Lung (tissue), 11 donors: ENCODE measurements at regions not wholly inside any gene's neighbourhood (a gene's known extent, or its start where the extent isn't known, plus 50 kb on each side); places are given as distances from the start of the nearest gene placed in this dataset.

Source experiments
- ATAC-seq: fragments of 200-7000 bp; cut with Tn5 transposase; one replicate; pipeline ENCODE4 v1.9.1; 2020; ENCODE audit warnings: moderate number of reproducible peaks; ENCODE audit not compliant: insufficient read depth, low FRiP score
- DNase-seq, 3 donors: peaks; one replicate each; pipeline ENCODE4 v3.0.0-alpha.2; 2013 to 2017
- H3K27ac ChIP-seq, 2 donors: one replicate each; pipeline ENCODE4 v1.5.1; 2013; ENCODE audit warnings: mild to moderate bottlenecking in 2 of 2, moderate library complexity in 2 of 2, control low read depth in 1 of 2, inconsistent platforms in 1 of 2, low read depth in 1 of 2, low read length in 1 of 2
- H3K27me3 ChIP-seq, 3 donors: one replicate each; pipeline ENCODE4 v1.5.1; 2013; ENCODE audit warnings: low read length in 2 of 3; ENCODE audit not compliant: control insufficient read depth in 3 of 3, insufficient read depth in 3 of 3
- H3K36me3 ChIP-seq, 4 donors: one replicate each; pipeline ENCODE4 v1.5.1; 2013; ENCODE audit warnings: low read length in 4 of 4, mild to moderate bottlenecking in 1 of 4, moderate library complexity in 1 of 4; ENCODE audit not compliant: control insufficient read depth in 4 of 4, insufficient read depth in 4 of 4
- H3K4me1 ChIP-seq, 5 donors: one replicate each; pipeline ENCODE4 v1.5.1; 2013; ENCODE audit warnings: low read length in 5 of 5, mild to moderate bottlenecking in 2 of 5, moderate library complexity in 1 of 5; ENCODE audit not compliant: control insufficient read depth in 5 of 5, insufficient read depth in 5 of 5
- H3K4me3 ChIP-seq: one replicate; pipeline ENCODE4 v1.5.1; 2013; ENCODE audit warnings: mild to moderate bottlenecking, control low read depth, moderate library complexity
- H3K9ac ChIP-seq, 2 donors: one replicate each; pipeline ENCODE4 v1.5.1; 2013; ENCODE audit warnings: low read length in 2 of 2, control low read depth in 1 of 2; ENCODE audit not compliant: insufficient read depth in 1 of 2
- H3K9me3 ChIP-seq, 4 donors: one replicate each; pipeline ENCODE4 v1.5.1; 2013; ENCODE audit warnings: low read length in 3 of 4, mild to moderate bottlenecking in 1 of 4, moderate library complexity in 1 of 4; ENCODE audit not compliant: control insufficient read depth in 4 of 4, insufficient read depth in 3 of 4
- CTCF ChIP-seq: IDR thresholded peaks from 2 replicates; pipeline ENCODE4 v1.5.1; 2012; ENCODE audit warnings: mild to moderate bottlenecking; ENCODE audit errors: control extremely low read depth, extremely low read depth
- WGBS, 2 donors: extraction: QIAGEN DNeasy Blood & Tissue Kit; methylation state at CpG; one replicate each; pipeline ENCODE4 v1.1.7; 2013; 5-methylcytosine and 5-hydroxymethylcytosine counted together
- donor health status: control.
- donor health status: control.
- donor health status: Bipolar disorder and iron deficiency.
- donor health status: healthy.
- donor health status: DM: yes; HTN: yes; CAD: no.

DNA sequence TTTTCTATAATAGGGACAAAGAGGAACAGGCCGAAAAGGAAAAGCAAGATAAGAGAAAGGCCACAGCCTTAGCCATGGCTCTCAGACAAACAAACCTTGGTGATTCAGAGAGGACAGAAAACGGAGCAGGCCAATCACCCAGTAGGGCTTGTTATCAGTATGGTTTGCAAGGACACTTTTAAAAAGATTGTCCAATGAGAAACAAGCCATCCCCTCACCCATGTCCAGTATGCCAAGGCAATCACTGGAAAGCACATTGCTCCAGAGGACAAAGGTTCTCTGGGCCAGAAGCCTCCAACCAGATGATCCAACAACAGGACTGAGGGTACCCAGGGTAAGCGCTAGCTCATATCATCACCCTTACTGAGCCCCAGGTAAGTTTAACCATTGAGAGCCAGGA lies 243.8 kb upstream of the BTG1 start:
- no peaks in the 10 kb centered on the region for H3K36me3 ChIP-seq
- ATAC-seq (no peak), DNase-seq (no peak)
- H3K4me1 ChIP-seq, result no peaks in the 10 kb centered on the region
- no peak overlapping the region for H3K4me3 ChIP-seq
- no peak for TF ChIP-seq CTCF
- peaks cover 0 to 9% (median 3%) of the 10 kb centered on the region in 4 donors for H3K9me3 ChIP-seq
- H3K27ac ChIP-seq, result no peak overlapping the region
- WGBS, 2 donors, result 93 to 94% methylated on average over 3 of the region's 3 CpGs
- no peaks in the 10 kb centered on the region for H3K27me3 ChIP-seq
- no peak overlapping the region for H3K9ac ChIP-seq

GRCh38 chr12:92385296-92385695 lies 239.7 kb upstream of the BTG1 start:
- Histone ChIP-seq H3K27ac (no peak overlapping the region), H3K27me3 (no peaks in the 10 kb centered on the region), H3K36me3 (no peaks in the 10 kb centered on the region), H3K9me3 (no peaks in the 10 kb centered on the region), H3K9ac (no peak overlapping the region), H3K4me1 (no peaks in the 10 kb centered on the region), H3K4me3 (no peak overlapping the region)
- DNase-seq (no peak), ATAC-seq (no peak)
- TF ChIP-seq CTCF, result no peak
- 90 to 93% methylated on average over 2 of the region's 2 CpGs for WGBS, 2 donors

- Histone ChIP-seq H3K9me3 (no peaks in the 10 kb centered on the region), H3K4me1 (no peaks in the 10 kb centered on the region), H3K27ac (no peak overlapping the region), H3K36me3 (no peaks in the 10 kb centered on the region), H3K9ac (no peak overlapping the region), H3K4me3 (no peak overlapping the region), H3K27me3 (no peaks in the 10 kb centered on the region)
- ATAC-seq, result no peak
- WGBS, 2 donors, result 96% methylated on average over 3 of the region's 3 CpGs
- no peak for DNase-seq
- TF ChIP-seq CTCF, result no peak
These were observed 238.9 kb upstream of the BTG1 start for GRCh38 chr12:92384571-92384970.

GRCh38 chr12:92382383-92382878 lies 236.8 kb upstream of the BTG1 start:
- 96% methylated on average over 3 of the region's 3 CpGs for WGBS, 2 donors
- no peak overlapping the region for H3K4me3 ChIP-seq
- no peak for TF ChIP-seq CTCF
- ATAC-seq, result no peak
- no peak overlapping the region for H3K27ac ChIP-seq
- no peaks in the 10 kb centered on the region for H3K4me1 ChIP-seq
- DNase-seq, result no peak
- H3K36me3 ChIP-seq, result no peaks in the 10 kb centered on the region
- no peaks in the 10 kb centered on the region for H3K27me3 ChIP-seq
- H3K9me3 ChIP-seq, result no peaks in the 10 kb centered on the region
- no peak overlapping the region for H3K9ac ChIP-seq
